ENCODE measurements at regions not wholly inside any gene's neighbourhood (a gene's known extent, or its start where the extent isn't known, plus 50 kb on each side); places are given as distances from the start of the nearest gene placed in this dataset.
A peak's percentile ranks its signal among the peaks of the same experiment; 100 is the strongest.

GRCh38 chr9:89664896-89665329 lies 60.1 kb downstream of the GADD45G start:
- TF ChIP-seq POLR2AphosphoS5 (IDR thresholded peaks at IDR 0.05) (peak; percentile 84 to 91), CTCF (IDR thresholded peaks at IDR 0.05) (no peak), POLR2A (IDR thresholded peaks at IDR 0.05) (peak in 2 of 4 donors; percentile 16 to 67), EP300 (IDR thresholded peaks at IDR 0.05) (peak; percentile 18 to 99 (median 96))

Data from upper lobe of left lung (tissue), 4 donors.